Panc1 (cell line): ENCODE measurements at regions not wholly inside any gene's neighbourhood (a gene's known extent, or its start where the extent isn't known, plus 50 kb on each side); places are given as distances from the start of the nearest gene placed in this dataset.

Source experiments
- POLR2AphosphoS5 ChIP-seq: IDR thresholded peaks from 2 replicates; pipeline ENCODE4 v1.6.1; 2012; ENCODE audit warnings: mild to moderate bottlenecking, low read depth, low read length, moderate library complexity
- SIN3A ChIP-seq: IDR thresholded peaks from 2 replicates; pipeline ENCODE4 v1.6.1; 2012; ENCODE audit warnings: low read depth, mild to moderate bottlenecking, low read length, moderate library complexity, borderline replicate concordance; ENCODE audit not compliant: insufficient read depth
- TF ChIP-seq, protein P1 (sequence below): fragments of 450-650 bp; IDR thresholded peaks from 2 replicates; pipeline ENCODE4 v1.5.1; 2017; ENCODE audit warnings: mild to moderate bottlenecking

DNA sequence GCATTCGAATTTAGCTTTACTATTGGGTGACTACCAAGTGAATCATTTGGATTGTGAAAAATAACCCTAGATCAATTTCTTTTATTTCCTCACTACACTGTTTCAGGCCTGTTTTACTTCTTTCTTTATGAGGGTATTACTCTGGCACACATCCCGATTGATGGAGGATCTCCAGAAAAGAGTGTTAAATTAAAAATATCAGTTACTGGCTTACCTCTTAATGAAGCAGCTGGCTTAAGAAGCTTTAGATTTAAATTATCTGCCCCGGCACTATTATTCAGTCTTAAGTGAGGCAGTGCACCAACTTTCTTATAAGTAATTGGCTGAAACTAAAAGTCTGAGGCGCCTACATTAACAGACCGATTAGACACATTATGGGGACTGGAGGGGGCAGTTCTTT is 1097.4 kb downstream of the TTLL7 start:
- TF ChIP-seq POLR2AphosphoS5 (no peak), SIN3A (no peak)
- TF ChIP-seq, protein P1, sequence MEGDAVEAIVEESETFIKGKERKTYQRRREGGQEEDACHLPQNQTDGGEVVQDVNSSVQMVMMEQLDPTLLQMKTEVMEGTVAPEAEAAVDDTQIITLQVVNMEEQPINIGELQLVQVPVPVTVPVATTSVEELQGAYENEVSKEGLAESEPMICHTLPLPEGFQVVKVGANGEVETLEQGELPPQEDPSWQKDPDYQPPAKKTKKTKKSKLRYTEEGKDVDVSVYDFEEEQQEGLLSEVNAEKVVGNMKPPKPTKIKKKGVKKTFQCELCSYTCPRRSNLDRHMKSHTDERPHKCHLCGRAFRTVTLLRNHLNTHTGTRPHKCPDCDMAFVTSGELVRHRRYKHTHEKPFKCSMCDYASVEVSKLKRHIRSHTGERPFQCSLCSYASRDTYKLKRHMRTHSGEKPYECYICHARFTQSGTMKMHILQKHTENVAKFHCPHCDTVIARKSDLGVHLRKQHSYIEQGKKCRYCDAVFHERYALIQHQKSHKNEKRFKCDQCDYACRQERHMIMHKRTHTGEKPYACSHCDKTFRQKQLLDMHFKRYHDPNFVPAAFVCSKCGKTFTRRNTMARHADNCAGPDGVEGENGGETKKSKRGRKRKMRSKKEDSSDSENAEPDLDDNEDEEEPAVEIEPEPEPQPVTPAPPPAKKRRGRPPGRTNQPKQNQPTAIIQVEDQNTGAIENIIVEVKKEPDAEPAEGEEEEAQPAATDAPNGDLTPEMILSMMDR, result no peak
